ENCODE measurements at regions not wholly inside any gene's neighbourhood (a gene's known extent, or its start where the extent isn't known, plus 50 kb on each side); places are given as distances from the start of the nearest gene placed in this dataset.

DNA sequence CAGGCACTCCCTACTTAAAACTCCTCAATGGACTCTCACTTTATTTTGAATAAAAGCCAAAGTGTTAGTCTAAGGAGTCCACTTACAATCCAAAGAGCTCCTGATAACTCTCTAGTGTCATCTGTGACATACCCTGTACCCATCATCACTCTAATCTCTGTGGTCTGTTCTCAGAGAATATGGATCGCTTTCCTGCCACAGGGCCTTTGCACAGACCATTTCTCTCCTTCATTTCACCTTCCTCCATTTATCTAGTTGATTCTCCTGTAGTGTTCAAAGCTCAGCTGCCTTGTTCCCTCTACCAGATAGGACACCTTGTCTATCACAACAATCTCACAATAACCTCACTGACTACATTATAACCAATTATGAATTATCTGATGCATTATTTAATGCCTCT, 185.4 kb upstream of the KBTBD8 start:
- TF ChIP-seq ZC3H11A (IDR thresholded peaks at IDR 0.05; ENCODE audit: low read depth, low read length) (no peak), CBFB (CRISPR knock-in tag; IDR thresholded peaks at IDR 0.05) (no peak), KLF1 (tag; IDR thresholded peaks at IDR 0.05) (no peak), CTCF (IDR thresholded peaks at IDR 0.05 in 2 of 3, conservative IDR thresholded peaks at IDR 0.05 in 1 of 3; ENCODE audit: insufficient read depth in 2 of 3, low read depth in 1 of 3, low read length in 3 of 3) (no peak), KAT2B (IDR thresholded peaks at IDR 0.05; ENCODE audit: low read depth, low read length) (no peak), ESRRA (IDR thresholded peaks at IDR 0.05; ENCODE audit: borderline replicate concordance, low read depth) (no peak), JUNB (CRISPR knock-in tag; conservative IDR thresholded peaks at IDR 0.05) (no peak), ZBTB7A (IDR thresholded peaks at IDR 0.05; ENCODE audit: borderline replicate concordance, control insufficient read depth, low read depth, low read length) (no peak)
